ENCODE measurements at regions not wholly inside any gene's neighbourhood (a gene's known extent, or its start where the extent isn't known, plus 50 kb on each side); places are given as distances from the start of the nearest gene placed in this dataset.

GRCh38 chr9:28927691-28928090, 1354.4 kb upstream of the C9orf72 start:
- TF ChIP-seq CTCF (conservative IDR thresholded peaks at IDR 0.05; ENCODE audit: low read depth, low read length): no peak
- no peak for TF ChIP-seq SMC3 (IDR thresholded peaks at IDR 0.05; ENCODE audit: low read depth, low read length)
- no peak for TF ChIP-seq RFX5 (IDR thresholded peaks at IDR 0.05; ENCODE audit: low read depth, low read length)
- no peak for TF ChIP-seq POLR2A (IDR thresholded peaks at IDR 0.05; ENCODE audit: low read depth, low read length)
- TF ChIP-seq MAFK (IDR thresholded peaks at IDR 0.05; ENCODE audit: low read depth, low read length): no peak
